Breast epithelium (tissue), 4 donors: ENCODE measurements at regions not wholly inside any gene's neighbourhood (a gene's known extent, or its start where the extent isn't known, plus 50 kb on each side); places are given as distances from the start of the nearest gene placed in this dataset.

ENCODE experiments used
- DNase-seq, 2 donors: peaks; one replicate each; pipeline ENCODE4 v3.0.0-alpha.2; 2019; ENCODE audit warnings: low spot score in 2 of 2
- H3K27ac ChIP-seq, 2 donors: fragments of 200-600 bp; sonication (generic) in 1 of 2; one replicate each; pipeline ENCODE4 v1.5.1; 2016 to 2019; ENCODE audit warnings: mild to moderate bottlenecking in 1 of 2
- H3K27me3 ChIP-seq, 2 donors: fragments of 200-600 bp; sonication (generic) in 1 of 2; one replicate each; pipeline versions ENCODE4 v1.5.1 to v1.6.0; 2017 to 2019; ENCODE audit warnings: control low read depth in 1 of 2, mild to moderate bottlenecking in 1 of 2
- H3K36me3 ChIP-seq: fragments of 200-600 bp; one replicate; pipeline ENCODE4 v1.5.1; 2019
- H3K4me1 ChIP-seq, 2 donors: fragments of 200-600 bp; sonication (generic); one replicate each; pipeline ENCODE4 v1.5.1; 2016 to 2019; ENCODE audit warnings: control low read depth in 1 of 2
- H3K4me3 ChIP-seq, 3 donors: fragments of 200-600 bp; sonication (generic); 1 replicate in 2 of 3; 2 replicates in 1 of 3; pipeline ENCODE4 v1.5.1; 2016 to 2019; ENCODE audit warnings: mild to moderate bottlenecking in 3 of 3, moderate library complexity in 2 of 3
- H3K9me3 ChIP-seq, 2 donors: fragments of 200-600 bp; sonication (generic) in 1 of 2; one replicate each; pipeline ENCODE4 v1.5.1; 2016 to 2019; ENCODE audit warnings: control low read depth in 1 of 2
- CTCF ChIP-seq, 3 donors: fragments of 450-650 bp; IDR thresholded peaks; one replicate each; pipeline ENCODE4 v1.5.1; 2016 to 2017; ENCODE audit warnings: antibody characterized with exemption in 3 of 3, mild to moderate bottlenecking in 3 of 3, moderate library complexity in 3 of 3
- POLR2A ChIP-seq: fragments of 450-650 bp; IDR thresholded peaks from one replicate; pipeline ENCODE4 v1.6.1; 2016; ENCODE audit warnings: antibody characterized with exemption, mild to moderate bottlenecking, moderate library complexity
- POLR2AphosphoS5 ChIP-seq, 3 donors: sonication (generic); formaldehyde crosslinking; IDR thresholded peaks; one replicate each; pipeline ENCODE4 v1.6.1; 2017; ENCODE audit warnings: antibody characterized with exemption in 3 of 3
- intact Hi-C: fragments of 100-400 bp; cut with DNase I; formaldehyde crosslinking; loops from one replicate; pipeline ENCODE4 v1.15.1; 2023; ENCODE audit warnings: low total_unique reads

GRCh38 chr4:123696687-123697086 lies 300.1 kb downstream of the SPRY1 start:
- H3K36me3 ChIP-seq, result no peaks in the 10 kb centered on the region
- TF ChIP-seq POLR2AphosphoS5 (IDR thresholded peaks at IDR 0.05) (no peak), CTCF (IDR thresholded peaks at IDR 0.05) (no peak), POLR2A (no peak)
- H3K4me3 ChIP-seq, result no peak overlapping the region
- H3K27me3 ChIP-seq, result no peaks in the 10 kb centered on the region
- intact Hi-C loops, result no loop called here
- H3K27ac ChIP-seq, result no peak overlapping the region
- no peaks in the 10 kb centered on the region for H3K9me3 ChIP-seq
- H3K4me1 ChIP-seq, result no peaks in the 10 kb centered on the region
- DNase-seq, result no peak

- Histone ChIP-seq H3K9me3 (no peaks in the 10 kb centered on the region), H3K4me3 (no peak overlapping the region), H3K27me3 (no peaks in the 10 kb centered on the region), H3K36me3 (no peaks in the 10 kb centered on the region), H3K27ac (no peak overlapping the region), H3K4me1 (no peaks in the 10 kb centered on the region)
- TF ChIP-seq POLR2A (no peak), CTCF (IDR thresholded peaks at IDR 0.05) (no peak), POLR2AphosphoS5 (IDR thresholded peaks at IDR 0.05) (no peak)
- DNase-seq, result no peak
- intact Hi-C loops, result no loop called here
Measured at GRCh38 chr4:123698556-123698955, 302.0 kb downstream of the SPRY1 start.

- no peak for TF ChIP-seq CTCF (IDR thresholded peaks at IDR 0.05)
- no peak for TF ChIP-seq POLR2A
- no peak for TF ChIP-seq POLR2AphosphoS5 (IDR thresholded peaks at IDR 0.05)
- peak in 1 of 2 donors; percentile 25 for DNase-seq
- Histone ChIP-seq H3K27me3 (no peaks in the 10 kb centered on the region), H3K27ac (peak overlapping the region; percentile 70 to 84), H3K4me1 (no peaks in the 10 kb centered on the region), H3K4me3 (peak overlapping the region; percentile 3 to 44 (median 18)), H3K36me3 (no peaks in the 10 kb centered on the region), H3K9me3 (no peaks in the 10 kb centered on the region)
- intact Hi-C loops, result no loop called here
Measured at GRCh38 chr4:123699880-123700771, 303.5 kb downstream of the SPRY1 start.

- Histone ChIP-seq H3K4me1 (no peaks in the 10 kb centered on the region), H3K36me3 (no peaks in the 10 kb centered on the region), H3K4me3 (no peak overlapping the region), H3K27ac (no peak overlapping the region), H3K9me3 (no peaks in the 10 kb centered on the region), H3K27me3 (no peaks in the 10 kb centered on the region)
- DNase-seq, result no peak
- intact Hi-C loops, result no loop called here
- no peak for TF ChIP-seq POLR2A
- TF ChIP-seq CTCF (IDR thresholded peaks at IDR 0.05), result no peak
- TF ChIP-seq POLR2AphosphoS5 (IDR thresholded peaks at IDR 0.05), result no peak
Measured at GRCh38 chr4:123701131-123701575, 304.6 kb downstream of the SPRY1 start.

GRCh38 chr4:123705419-123705818 lies 308.8 kb downstream of the SPRY1 start:
- Histone ChIP-seq H3K36me3 (no peaks in the 10 kb centered on the region), H3K27me3 (no peaks in the 10 kb centered on the region), H3K4me3 (no peak overlapping the region), H3K9me3 (peaks cover 7 to 12% of the 10 kb centered on the region in 2 donors), H3K4me1 (no peaks in the 10 kb centered on the region), H3K27ac (no peak overlapping the region)
- TF ChIP-seq POLR2A (no peak), POLR2AphosphoS5 (IDR thresholded peaks at IDR 0.05) (no peak), CTCF (IDR thresholded peaks at IDR 0.05) (no peak)
- no peak for DNase-seq
- intact Hi-C loops, result no loop called here
